ENCODE measurements at regions not wholly inside any gene's neighbourhood (a gene's known extent, or its start where the extent isn't known, plus 50 kb on each side); places are given as distances from the start of the nearest gene placed in this dataset.

GRCh38 chr10:3470191-3470590 lies 297.6 kb upstream of the PITRM1 start:
- no peak for TF ChIP-seq CTCF (IDR thresholded peaks at IDR 0.05)
- TF ChIP-seq EP300 (IDR thresholded peaks at IDR 0.05): no peak

Measured in stomach (tissue), 4 donors.